HG03342 (cell line): ENCODE measurements at regions not wholly inside any gene's neighbourhood (a gene's known extent, or its start where the extent isn't known, plus 50 kb on each side); places are given as distances from the start of the nearest gene placed in this dataset.
"Not testable (repeated sequence)": the region's sequence is repeated elsewhere in the genome, so short reads cannot be mapped to it uniquely, and the experiment has no call there.

Experiments
- ATAC-seq: cut with Tn5 transposase; IDR thresholded peaks from one replicate; pipeline ENCODE4 v1.9.1; 2021; ENCODE audit warnings: mild to moderate bottlenecking, moderate library complexity; ENCODE audit not compliant: unreplicated experiment

DNA sequence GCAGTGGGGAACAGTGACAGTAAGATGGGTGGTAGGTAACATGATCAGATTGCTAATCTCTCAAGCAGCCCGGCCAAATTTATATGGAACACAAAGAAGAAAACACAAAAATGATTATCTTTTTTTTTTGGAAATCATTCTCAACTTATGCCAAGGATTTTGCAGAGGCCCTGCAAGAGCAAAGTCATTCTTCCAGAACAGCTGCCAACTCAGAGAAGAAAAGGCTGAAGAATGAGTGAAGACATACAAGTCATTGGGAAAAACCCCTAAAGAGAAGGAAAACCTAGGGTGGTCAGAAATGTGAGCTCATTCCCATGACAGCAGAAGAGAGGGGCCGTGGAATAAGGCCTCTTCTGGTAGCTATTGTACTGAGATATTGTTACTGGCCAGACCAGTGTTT lies 246.7 kb downstream of the SHOX2 start:
- no peak for ATAC-seq

DNA sequence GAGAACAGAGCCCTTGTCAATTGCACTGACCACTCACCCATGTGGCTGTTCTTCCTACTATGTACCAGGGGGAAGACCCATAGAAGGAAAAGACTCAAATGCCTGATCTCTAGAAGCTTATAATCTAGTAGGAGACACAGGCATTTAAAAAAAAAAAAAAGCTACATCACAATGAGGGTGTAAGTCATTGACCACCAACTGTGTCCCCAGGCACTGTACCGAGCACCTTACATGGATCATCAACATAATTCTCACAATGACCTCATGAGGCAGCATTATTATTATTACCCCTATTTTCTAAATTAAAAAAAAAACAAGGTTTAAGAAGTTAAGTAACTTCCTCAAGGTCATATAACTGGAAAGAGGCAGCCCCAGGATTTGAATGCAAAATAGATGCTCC lies 247.4 kb downstream of the SHOX2 start:
- ATAC-seq: no peak

DNA sequence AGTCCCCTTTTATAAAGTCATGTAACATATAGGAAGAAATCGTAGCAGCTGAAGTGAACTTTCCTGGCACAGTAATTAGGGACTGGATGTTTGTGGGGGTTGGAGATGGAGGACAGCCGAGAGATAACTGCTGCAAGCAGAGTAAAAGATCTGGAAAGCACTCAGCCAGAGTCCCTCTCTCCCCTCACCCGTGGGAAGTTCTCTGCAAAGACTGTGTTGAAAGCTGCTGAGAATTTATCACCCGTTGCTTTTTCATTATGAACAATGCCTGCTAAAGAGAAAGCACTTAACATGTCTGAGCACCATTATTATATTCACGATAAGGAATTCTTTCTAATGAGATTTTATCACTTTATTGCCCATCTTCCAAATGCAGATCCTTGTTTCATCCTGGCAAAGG lies 248.8 kb downstream of the SHOX2 start:
- ATAC-seq: no peak

DNA sequence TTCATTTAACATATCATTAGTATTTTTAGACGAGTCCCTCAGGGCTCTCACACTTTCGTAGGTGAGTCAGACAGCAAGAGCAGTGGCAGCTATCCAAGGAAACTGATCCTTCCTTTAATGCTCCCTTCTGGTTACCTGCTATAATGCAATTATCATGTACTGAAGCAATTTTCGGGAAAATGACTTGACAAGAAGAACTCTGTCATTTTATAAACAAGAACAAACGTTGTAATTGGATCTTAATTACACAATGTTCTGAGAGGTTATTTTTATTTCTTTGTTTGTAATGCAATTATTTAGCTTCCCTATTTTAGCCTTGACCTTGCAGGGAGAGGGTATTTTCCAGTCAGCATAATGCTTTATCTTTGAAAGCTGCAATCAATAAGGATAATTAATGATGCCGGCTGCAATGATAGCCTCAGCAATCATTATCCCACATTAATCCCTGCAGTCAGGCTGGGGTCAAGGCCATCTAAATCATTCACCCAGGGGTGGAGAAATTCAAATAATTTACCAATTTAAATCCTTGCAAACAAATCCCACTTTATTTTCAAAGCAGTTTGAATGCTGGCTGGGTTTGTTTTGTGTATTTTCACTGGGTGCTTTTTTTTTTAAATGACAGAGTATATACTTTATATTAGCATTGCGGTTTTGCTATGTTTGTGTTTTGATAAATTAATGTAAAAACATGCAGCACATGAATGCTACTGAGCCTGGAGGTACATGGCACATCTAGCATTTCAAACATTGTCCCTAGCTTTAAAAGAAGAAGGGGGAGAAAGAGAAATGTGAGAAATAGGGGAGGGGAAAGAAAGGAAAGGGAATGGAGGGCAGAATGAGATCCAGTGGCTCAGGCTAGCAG lies 249.9 kb downstream of the SHOX2 start:
- ATAC-seq: no peak

DNA sequence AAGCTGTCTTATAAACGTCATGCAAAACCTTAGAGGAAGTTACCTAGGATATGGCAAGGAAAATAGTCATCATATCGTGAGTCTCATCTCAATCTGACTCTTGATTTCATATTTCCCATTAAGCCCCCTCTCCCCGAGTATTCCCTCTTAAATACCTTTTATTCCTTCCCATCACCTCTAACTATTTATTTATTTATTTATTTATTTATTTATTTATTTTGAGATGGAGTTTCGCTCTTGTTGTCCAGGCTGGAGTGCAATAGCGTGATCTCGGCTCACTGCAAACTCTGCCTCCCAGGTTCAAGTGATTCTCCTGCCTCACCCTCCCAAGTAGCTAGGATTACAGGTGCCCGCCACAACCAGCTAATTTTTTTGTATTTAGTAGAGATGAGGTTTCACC lies 260.4 kb downstream of the SHOX2 start:
- not testable (repeated sequence) for ATAC-seq

DNA sequence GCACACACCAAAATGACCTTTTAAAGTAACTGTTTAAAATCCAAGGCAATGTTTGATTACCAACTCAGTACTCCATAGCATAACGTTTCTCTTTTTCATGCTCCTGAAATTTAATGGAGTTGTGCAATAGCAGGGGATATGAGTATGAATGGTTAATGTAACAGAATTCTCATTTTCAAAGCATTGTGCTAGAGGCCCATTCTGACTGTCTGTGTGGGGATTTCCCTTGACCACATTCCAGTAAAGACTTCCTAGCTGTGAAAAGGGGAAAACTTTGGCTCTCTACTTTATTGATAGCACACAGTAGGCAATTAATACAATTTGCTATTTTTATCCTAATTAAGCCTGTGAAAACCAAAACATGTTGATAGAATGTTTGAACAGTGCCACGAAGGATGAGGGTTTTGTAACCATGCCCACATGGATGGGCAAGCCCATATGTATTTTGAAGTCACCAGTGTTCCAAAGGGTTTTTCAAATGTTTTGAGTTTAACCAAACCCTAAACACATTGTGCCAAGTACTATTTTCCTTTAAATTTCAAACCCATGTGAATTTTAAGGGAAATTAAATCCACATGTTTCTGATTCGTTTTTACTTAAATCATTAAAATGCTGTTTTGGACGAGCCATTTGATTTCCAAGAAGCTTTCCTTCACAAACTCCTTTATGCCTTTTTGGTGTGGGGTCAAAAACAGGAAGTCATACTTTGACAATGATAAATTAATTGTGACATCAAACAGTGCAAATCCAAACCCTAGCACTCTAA lies 261.2 kb downstream of the SHOX2 start:
- no peak for ATAC-seq

DNA sequence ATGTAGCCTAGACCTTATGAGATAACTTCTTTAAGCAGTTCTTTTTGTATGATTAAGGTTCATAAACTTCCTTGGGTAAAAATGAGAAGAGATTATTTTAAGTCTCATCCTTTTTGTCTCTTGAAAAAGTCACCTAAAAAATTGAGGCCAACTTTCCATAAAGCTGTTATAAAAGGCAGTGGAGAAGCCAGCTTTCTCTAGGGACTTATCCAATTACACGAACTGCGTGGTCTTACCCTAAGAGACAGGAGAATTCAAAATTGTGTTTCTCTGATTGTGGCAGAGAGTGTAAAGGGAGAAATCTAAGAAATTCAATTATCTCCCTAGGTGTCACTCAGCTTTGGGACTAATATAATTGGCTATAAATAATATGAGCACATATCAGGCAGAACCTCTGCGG lies 262.0 kb downstream of the SHOX2 start:
- no peak for ATAC-seq

DNA sequence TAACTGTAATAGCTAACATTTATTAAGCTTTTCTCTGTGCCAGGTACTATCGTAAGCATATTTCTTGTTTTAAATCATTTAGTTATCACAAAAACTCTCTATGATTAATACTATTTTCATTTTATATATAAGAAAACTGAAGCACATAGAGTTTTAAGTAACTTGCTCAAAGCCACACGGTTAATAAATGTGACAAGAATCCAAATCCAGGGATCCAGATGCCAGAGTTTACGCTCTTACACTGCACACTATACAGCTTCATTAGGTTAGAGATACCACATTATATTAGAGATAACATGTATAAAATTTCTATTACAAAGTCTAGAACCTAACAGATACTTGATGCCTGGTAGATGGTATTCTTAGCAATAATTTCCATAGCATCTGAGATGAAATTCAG lies 265.2 kb downstream of the SHOX2 start:
- ATAC-seq: no peak

DNA sequence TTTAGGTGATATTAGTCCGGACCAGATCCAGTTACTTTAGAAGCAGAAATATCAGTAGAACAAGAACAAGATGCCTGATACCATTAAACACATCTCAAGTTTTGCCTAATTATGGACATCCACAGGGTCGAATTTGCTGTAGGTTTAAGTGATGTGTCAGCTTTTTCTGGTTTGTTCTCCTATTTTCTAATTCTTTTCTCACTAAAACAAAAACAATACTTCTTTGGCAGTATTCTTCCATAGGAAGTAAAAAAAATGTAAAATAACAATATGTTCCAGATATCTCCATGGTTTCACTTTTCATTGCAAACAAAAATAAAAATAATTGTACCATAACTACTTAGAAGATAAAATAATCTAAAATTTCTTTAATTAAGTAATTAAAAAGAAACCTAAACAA lies 265.7 kb downstream of the SHOX2 start:
- ATAC-seq: no peak

DNA sequence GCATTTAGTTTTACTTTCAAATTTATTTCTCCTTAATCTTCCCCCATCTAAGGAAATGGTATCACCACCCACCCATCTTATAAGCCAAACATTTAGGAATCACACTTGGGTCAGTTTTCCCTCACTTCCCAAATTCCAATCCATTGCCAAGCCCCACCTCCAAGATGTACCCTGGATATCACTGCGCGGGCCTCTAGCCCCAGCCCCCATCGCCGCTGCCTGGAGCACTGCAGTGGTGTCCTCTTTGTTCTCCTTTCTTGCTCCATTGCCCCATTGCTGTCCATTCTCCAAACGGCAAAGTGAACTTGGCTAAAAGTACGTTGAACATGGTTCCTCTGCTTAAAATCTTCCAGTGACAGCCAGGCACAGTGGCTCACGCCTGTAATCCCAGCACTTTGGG lies 267.8 kb downstream of the SHOX2 start:
- no peak for ATAC-seq

DNA sequence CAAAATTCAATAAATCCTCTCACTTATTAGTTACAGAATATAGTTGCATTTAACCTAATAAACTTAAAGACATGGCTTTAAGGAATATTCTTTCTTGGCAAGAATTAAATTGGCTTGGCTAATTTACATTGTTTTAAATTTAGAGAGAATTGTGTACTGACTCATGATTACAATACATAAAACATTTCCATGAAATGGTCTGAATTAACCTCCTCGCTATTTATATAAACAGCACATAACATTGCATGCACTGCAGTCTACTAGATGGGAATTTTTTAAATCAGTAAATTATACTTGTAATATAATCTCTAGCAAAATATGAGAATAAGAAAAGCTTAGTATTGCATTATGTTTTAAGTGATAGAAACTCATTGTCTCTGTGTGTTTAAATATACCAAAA lies 268.9 kb downstream of the SHOX2 start:
- ATAC-seq: no peak

DNA sequence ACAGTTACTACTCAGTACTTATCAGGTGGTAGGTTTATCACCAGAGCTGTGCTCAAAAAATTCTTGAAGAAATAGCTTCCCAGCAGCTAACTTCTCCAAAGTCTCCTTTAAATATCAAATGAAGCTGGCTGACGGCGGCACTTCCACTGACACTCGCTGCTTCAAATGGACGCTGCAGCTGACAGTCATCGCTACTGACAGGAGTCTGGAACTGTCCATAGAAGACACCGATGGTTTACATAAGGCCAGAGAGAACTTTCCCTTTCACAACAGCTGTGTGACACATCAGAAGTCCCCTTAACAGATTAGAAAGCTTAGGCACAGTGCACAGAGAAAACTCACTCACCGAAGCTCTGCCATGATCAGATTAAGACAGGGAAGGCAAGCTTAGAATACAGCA lies 270.2 kb downstream of the SHOX2 start:
- ATAC-seq: no peak

DNA sequence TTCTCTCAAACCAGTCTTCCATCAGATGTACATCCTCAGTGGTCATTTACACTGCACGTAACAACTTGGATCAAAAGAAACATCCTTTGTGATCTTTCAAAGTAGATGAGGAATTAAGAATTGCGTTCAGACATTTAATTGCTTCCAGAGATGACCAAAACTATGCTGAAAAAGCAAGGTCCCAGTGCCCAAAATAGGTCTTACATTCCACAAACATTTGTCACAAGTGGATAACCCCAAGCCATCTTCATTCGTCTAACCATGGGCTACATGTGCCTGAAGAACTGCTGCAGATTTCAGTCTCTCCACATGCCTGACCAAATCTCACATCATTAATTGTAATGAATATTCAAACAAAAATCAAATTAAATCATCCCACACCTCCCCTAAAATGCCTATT lies 273.6 kb downstream of the SHOX2 start:
- no peak for ATAC-seq

DNA sequence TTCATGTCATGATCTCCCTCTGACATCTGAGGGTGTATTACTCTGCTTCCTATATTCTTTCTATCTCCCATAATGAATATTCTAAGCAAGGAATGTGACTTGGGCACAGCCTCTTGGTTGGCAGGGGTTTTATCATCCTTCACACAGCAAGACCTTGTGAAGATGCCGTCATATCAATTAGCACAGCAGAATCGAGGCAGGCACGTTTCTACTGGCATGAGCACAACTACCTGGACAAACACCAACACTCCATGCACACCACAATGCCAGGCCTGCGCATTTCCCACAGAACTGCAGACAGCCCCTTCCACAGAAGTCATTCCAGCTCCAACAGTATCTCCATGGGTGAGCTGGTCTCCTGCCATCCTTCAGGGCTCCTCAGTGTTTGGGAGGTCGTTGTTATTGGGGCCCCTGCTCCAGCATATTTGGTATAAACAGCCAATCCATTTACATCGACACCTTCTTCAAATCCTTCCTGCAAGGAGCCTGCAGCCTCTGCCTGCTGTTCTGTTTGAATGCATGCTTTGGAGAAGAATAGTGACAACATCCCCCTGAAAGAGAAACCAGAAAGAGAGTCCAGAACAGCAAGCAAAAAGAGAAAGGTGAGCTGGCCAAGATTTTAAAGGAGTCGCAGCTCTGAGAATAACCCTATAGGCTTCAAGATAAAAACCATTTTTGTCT lies 275.5 kb downstream of the SHOX2 start:
- ATAC-seq: no peak

DNA sequence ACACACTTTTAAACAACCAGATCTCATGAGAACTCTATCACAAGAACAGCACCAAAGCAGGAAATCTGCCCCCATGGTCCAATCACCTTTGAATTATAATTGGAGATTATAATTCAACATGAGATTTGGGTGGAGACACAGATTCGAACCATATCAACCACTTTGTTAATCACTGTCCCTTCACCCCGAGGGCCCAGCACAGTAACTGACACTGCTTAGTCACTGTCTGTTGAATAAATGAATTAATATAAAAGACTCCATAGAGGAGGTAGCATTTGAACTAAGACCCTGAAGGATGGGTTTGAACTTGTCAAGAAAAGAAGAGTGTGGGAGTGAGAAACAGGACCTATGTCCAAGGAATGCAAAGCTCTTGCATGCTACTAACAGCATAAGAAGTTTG lies 276.4 kb downstream of the SHOX2 start:
- ATAC-seq: no peak

DNA sequence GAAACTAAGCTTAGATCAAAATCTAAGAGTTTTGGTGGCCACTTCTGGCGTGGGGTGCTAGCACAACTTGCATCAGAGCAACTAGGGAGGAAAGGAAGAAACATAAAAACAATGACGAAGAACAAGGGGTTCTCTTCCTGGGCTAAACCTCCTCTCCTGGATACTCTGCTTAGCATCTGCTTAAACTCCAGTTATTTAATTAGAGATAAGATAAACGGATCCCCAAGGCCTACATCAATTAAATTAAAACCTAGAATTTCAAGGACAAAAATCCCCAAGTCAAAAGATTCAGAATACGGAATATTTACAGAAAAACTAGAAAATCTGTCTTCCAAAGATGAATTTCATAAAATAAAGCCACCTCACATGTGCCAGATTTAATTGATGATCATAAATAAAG lies 281.9 kb downstream of the SHOX2 start:
- ATAC-seq: no peak

DNA sequence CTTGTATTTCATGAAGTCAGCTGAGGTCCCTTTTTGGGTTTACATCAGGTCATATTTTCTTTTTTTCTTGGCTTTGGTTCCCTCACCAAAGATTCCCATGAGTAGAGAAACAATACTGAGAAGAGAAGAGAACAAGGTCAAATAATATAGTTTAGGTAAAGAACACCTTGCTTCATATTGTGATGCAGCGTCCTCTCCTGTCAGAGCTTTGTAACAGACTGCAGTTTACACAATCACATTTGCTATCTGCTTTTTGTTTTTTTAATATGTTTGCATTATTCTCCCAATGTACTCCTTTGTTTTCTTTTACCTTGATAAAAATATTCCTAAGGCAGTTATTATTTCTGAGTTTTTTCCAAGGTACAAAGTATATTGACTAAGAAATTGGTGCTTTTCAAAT lies 283.2 kb downstream of the SHOX2 start:
- ATAC-seq: no peak

DNA sequence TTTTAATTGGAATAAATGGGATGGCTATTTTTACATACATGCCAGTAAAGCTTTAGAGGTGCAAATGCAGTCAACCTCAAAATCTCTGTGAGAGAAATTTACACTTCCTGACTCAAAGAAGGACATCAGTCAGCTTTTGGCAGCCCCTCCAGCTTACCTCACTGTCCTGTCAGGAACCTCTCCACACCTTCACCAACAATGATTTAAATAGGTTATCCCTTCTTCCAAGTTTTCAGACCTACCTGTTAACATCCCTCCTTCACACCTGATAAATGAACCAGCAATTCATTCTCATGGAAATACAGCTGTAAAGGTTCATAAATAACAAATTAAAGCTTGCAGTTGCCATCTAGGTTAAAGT lies 286.1 kb downstream of the SHOX2 start:
- ATAC-seq: no peak

DNA sequence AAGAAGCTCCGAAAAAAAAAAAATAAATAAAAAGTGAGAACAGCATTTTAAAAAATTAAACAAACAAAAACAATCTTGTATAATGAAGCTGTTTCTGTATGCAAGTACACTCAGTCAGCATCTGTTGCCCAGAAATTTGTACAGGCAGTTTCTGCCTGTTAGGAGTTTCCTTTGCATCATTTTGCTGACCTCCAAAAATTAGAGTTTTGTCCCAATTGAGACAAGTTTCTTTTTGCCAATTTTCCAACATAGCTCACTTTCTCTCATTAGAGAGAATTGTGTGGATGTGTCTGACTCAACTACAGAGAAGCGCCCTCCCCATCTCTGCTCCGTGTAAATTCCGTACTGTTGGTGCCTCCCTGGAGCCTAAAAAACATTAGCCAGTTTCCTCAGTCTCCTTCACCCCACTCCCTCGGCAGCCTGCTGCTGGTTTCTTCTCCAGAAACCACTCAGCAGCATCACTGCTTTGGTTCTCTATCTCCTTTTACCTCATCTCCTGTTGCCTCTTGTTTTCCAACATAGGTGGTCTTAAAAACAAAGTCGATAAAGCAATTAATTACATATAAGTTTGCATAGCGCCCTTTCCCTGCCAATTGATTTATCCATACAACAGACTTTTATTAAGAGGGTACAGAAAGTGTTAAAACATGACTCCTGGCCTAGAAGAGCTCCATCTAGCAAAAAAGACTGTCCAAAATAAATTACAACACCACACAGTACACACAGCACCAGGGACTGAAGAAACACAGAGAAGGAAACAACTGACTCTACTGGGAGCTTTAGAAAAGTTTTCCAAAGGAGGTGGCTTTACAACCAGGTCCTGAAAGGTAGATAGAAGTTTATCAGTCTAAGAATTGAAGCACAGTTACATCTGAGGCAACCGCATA lies 286.7 kb downstream of the SHOX2 start:
- ATAC-seq: no peak

DNA sequence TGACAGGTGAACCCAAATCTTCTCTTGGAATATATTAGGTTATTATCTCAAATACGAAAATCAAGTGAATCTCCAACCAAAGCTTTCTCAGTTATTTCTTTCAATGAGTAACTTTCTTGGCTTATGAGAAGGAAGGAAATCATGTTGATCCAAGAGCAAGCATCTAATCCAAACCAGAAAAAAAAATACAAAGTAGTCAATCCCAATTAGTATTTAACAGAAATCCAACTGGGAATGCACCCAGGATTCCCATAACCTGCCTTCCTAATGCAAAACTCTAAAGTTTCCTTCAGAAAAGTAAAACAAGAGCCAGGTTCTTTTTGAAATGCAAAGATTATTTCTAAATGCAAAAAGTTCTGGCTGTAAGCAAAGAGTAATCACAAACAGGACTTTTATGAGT lies 289.3 kb downstream of the SHOX2 start:
- no peak for ATAC-seq

DNA sequence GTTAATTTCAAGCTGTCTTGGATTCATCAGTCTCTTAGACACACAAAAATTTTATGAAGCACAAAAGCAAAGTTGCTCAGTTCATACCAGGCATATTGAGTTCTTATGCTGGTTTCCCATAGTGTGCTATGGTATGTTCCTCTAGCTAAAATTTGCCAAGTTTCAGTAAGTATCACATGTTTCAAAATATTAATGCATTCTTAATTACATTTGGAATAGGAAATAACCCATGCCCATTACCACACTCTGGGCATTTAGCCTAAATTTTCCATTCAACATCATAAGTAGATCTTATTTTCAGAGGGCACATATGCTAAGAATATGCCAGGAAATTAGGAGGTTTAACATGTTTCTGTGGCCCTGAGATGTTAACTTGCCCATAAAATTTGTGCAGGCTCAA lies 289.9 kb downstream of the SHOX2 start:
- ATAC-seq: no peak
